Neural cell (in vitro differentiated cells): ENCODE measurements at regions not wholly inside any gene's neighbourhood (a gene's known extent, or its start where the extent isn't known, plus 50 kb on each side); places are given as distances from the start of the nearest gene placed in this dataset.

Source experiments
- H2AFZ ChIP-seq: fragments of 200-600, 300-800 bp; sonication (generic), shearing (Covaris generic); 2 replicates; pipeline ENCODE4 v1.6.0; 2014; ENCODE audit warnings: low read depth, mild to moderate bottlenecking, antibody characterized with exemption, low read length, moderate library complexity
- H3F3A ChIP-seq: fragments of 200-600 bp; shearing (Covaris generic); 2 replicates; pipeline ENCODE4 v1.6.1; 2016; ENCODE audit warnings: mild to moderate bottlenecking, moderate library complexity, mixed read lengths, antibody characterized with exemption, low read length; ENCODE audit not compliant: insufficient read depth, poor library complexity, severe bottlenecking
- H3K27ac ChIP-seq: fragments of 200-600, 300-800 bp; sonication (generic), shearing (Covaris generic); 2 replicates; pipeline ENCODE4 v1.5.1; 2014; ENCODE audit warnings: mild to moderate bottlenecking, low read length, moderate library complexity
- H3K27me3 ChIP-seq: fragments of 300-800, 200-600 bp; sonication (generic), shearing (Covaris generic); 2 replicates; pipeline ENCODE4 v1.6.0; 2014; ENCODE audit warnings: mild to moderate bottlenecking, low read depth, low read length, moderate library complexity; ENCODE audit not compliant: insufficient read depth
- H3K36me3 ChIP-seq: fragments of 300-800, 200-600 bp; sonication (generic), shearing (Covaris generic); 2 replicates; pipeline ENCODE4 v1.5.1; 2014; ENCODE audit warnings: mild to moderate bottlenecking, antibody characterized with exemption, low read length, moderate library complexity; ENCODE audit not compliant: insufficient read depth
- H3K4me2 ChIP-seq: fragments of 300-800, 200-600 bp; sonication (generic), shearing (Covaris generic); 2 replicates; pipeline ENCODE4 v1.6.0; 2014; ENCODE audit warnings: mild to moderate bottlenecking, low read length
- H3K4me3 ChIP-seq: fragments of 300-800, 200-600 bp; sonication (generic), shearing (Covaris generic); 2 replicates; pipeline ENCODE4 v1.5.1; 2014; ENCODE audit warnings: mild to moderate bottlenecking, low read length, moderate library complexity
- H3K79me2 ChIP-seq: fragments of 200-600 bp; shearing (Covaris generic); replicated peaks from 2 replicates; pipeline ENCODE4 v1.6.0; 2014; ENCODE audit warnings: mild to moderate bottlenecking, low read length, moderate library complexity; ENCODE audit not compliant: insufficient read depth
- H3K9ac ChIP-seq: fragments of 300-800, 200-600 bp; sonication (generic), shearing (Covaris generic); 2 replicates; pipeline ENCODE4 v1.6.1; 2016; ENCODE audit warnings: mild to moderate bottlenecking, low read length, mixed read lengths
- H3K9me2 ChIP-seq: fragments of 200-600 bp; shearing (Covaris generic); 2 replicates; pipeline ENCODE4 v1.6.1; 2016; ENCODE audit warnings: mild to moderate bottlenecking, low read length, mixed read lengths; ENCODE audit not compliant: insufficient read depth
- H3K9me3 ChIP-seq: fragments of 200-600, 300-800 bp; sonication (generic), shearing (Covaris generic); 2 replicates; pipeline ENCODE4 v1.6.1; 2016; ENCODE audit warnings: mild to moderate bottlenecking, mixed run types, low read length, moderate library complexity, mixed read lengths
- H4K20me1 ChIP-seq: fragments of 200-600 bp; shearing (Covaris generic); 2 replicates; pipeline ENCODE4 v1.6.1; 2016; ENCODE audit warnings: mild to moderate bottlenecking, mixed run types; ENCODE audit not compliant: insufficient read depth
- EP300 ChIP-seq: fragments of 450-650 bp; conservative IDR thresholded peaks from 2 replicates; pipeline ENCODE4 v1.6.1; 2014; ENCODE audit warnings: antibody characterized with exemption, mild to moderate bottlenecking, moderate library complexity; ENCODE audit not compliant: poor library complexity, severe bottlenecking
- EZH2 ChIP-seq: fragments of 200-600, 300-800 bp; shearing (Covaris generic), sonication (generic); IDR thresholded peaks from 2 replicates; pipeline ENCODE4 v1.6.1; 2014; ENCODE audit warnings: antibody characterized with exemption, low read length, borderline replicate concordance, mild to moderate bottlenecking; ENCODE audit not compliant: insufficient read depth, poor library complexity, severe bottlenecking
- MXI1 ChIP-seq: fragments of 450-650 bp; conservative IDR thresholded peaks from 2 replicates; pipeline ENCODE4 v1.6.1; 2014; ENCODE audit warnings: antibody characterized with exemption, mild to moderate bottlenecking; ENCODE audit not compliant: poor library complexity, severe bottlenecking
- POLR2AphosphoS5 ChIP-seq: IDR thresholded peaks from 2 replicates; pipeline ENCODE4 v1.6.1; 2012
- RAD21 ChIP-seq: fragments of 450-650 bp; conservative IDR thresholded peaks from 2 replicates; pipeline ENCODE4 v1.6.1; 2014; ENCODE audit warnings: antibody characterized with exemption, mild to moderate bottlenecking, moderate library complexity
- SMC3 ChIP-seq: fragments of 450-650 bp; conservative IDR thresholded peaks from 2 replicates; pipeline ENCODE4 v1.6.1; 2014; ENCODE audit warnings: antibody characterized with exemption, mild to moderate bottlenecking, moderate library complexity; ENCODE audit not compliant: poor library complexity
- TAF1 ChIP-seq: IDR thresholded peaks from 2 replicates; pipeline ENCODE4 v1.6.1; 2012; ENCODE audit warnings: low read depth
- TF ChIP-seq, protein P1 (sequence below): fragments of 450-650 bp; IDR thresholded peaks from 2 replicates; pipeline ENCODE4 v1.5.1; 2014; ENCODE audit warnings: antibody characterized with exemption, mild to moderate bottlenecking, moderate library complexity; ENCODE audit not compliant: poor library complexity, severe bottlenecking
- TF ChIP-seq, protein P2 (sequence below): IDR thresholded peaks from 2 replicates; pipeline ENCODE4 v1.6.1; 2012; ENCODE audit warnings: borderline replicate concordance

DNA sequence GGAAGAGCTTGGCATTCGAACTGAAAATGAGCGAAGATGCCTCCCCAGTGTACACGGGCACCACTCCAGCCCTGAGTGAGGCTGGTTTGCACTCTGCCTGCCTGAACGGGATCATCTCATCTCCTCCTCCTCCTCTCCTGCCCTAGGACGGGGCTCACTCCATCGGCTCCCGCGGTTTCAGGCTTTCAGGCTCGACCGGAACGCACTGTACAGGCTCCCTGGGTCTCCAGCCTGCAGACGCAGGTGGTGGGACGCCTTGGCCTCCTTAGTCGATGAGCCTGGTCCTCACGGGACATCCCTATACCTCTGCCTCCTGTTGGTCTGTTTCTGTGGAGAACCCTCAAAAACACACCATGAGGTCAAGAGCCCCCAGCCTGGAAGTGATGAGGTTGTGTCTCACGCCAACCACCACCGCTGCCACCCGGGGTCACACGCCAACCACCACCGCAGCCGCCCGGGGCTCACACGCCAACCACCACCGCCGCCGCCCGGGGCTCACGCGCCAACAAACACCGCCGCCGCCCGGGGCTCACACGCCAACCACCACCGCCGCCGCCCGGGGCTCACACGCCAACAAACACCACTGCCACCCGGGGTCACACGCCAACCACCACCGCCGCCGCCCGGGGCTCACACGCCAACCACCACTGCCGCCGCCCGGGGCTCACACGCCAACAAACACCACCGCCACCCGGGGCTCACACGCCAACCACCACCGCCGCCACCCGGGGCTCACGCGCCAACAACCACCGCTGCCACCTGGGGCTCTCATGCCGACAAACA, 56.3 kb downstream of the FOXL3 start:
- Histone ChIP-seq H3F3A (no peaks in the 10 kb centered on the region), H3K4me2 (no peak overlapping the region), H4K20me1 (no peaks in the 10 kb centered on the region), H3K9ac (no peak overlapping the region), H3K27me3 (no peaks in the 10 kb centered on the region), H3K79me2 (no peaks in the 10 kb centered on the region), H3K27ac (no peak overlapping the region), H2AFZ (no peak overlapping the region), H3K36me3 (no peaks in the 10 kb centered on the region), H3K4me3 (no peak overlapping the region), H3K9me3 (no peaks in the 10 kb centered on the region), H3K9me2 (no peaks in the 10 kb centered on the region)
- TF ChIP-seq RAD21, result no peak
- no peak for TF ChIP-seq MXI1
- no peak for TF ChIP-seq EZH2
- TF ChIP-seq EP300, result no peak
- TF ChIP-seq, protein P1, sequence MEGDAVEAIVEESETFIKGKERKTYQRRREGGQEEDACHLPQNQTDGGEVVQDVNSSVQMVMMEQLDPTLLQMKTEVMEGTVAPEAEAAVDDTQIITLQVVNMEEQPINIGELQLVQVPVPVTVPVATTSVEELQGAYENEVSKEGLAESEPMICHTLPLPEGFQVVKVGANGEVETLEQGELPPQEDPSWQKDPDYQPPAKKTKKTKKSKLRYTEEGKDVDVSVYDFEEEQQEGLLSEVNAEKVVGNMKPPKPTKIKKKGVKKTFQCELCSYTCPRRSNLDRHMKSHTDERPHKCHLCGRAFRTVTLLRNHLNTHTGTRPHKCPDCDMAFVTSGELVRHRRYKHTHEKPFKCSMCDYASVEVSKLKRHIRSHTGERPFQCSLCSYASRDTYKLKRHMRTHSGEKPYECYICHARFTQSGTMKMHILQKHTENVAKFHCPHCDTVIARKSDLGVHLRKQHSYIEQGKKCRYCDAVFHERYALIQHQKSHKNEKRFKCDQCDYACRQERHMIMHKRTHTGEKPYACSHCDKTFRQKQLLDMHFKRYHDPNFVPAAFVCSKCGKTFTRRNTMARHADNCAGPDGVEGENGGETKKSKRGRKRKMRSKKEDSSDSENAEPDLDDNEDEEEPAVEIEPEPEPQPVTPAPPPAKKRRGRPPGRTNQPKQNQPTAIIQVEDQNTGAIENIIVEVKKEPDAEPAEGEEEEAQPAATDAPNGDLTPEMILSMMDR, result no peak
- no peak for TF ChIP-seq SMC3

DNA sequence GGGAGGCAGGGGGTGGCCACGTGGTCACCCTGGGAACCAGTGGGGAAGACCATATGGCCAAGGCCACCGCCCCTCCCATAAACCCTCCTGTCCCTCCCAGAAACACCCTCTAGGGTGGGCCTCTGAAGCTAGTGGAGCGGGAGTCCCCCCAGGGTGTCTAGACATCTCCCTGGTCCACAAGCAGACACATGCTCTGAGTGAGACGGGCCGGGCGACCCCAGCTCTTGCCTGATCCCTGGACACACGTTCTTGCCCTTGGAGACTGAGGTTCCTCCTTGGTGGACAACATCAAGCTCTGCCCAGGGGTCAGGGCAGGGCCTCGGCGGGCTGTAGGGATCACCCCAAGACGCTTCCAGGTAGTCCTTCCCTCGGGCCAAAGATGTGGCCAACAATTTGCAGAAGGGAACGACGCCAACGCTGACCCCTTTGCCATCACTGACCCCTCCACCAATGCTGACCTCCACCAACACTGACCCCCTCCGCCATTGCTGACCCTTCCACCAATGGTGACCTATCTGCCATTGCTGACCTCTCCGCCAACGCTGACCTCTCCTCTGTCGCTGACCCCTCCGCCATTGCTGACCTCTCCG, 57.1 kb downstream of the FOXL3 start:
- Histone ChIP-seq H3F3A (no peaks in the 10 kb centered on the region), H3K9me3 (no peaks in the 10 kb centered on the region), H4K20me1 (no peaks in the 10 kb centered on the region), H3K79me2 (no peaks in the 10 kb centered on the region), H3K4me2 (no peak overlapping the region), H3K4me3 (no peak overlapping the region), H3K9me2 (no peaks in the 10 kb centered on the region), H3K9ac (no peak overlapping the region), H2AFZ (no peak overlapping the region), H3K27ac (no peak overlapping the region), H3K36me3 (no peaks in the 10 kb centered on the region), H3K27me3 (no peaks in the 10 kb centered on the region)
- no peak for TF ChIP-seq EP300
- TF ChIP-seq TAF1, result no peak
- TF ChIP-seq, protein P2, sequence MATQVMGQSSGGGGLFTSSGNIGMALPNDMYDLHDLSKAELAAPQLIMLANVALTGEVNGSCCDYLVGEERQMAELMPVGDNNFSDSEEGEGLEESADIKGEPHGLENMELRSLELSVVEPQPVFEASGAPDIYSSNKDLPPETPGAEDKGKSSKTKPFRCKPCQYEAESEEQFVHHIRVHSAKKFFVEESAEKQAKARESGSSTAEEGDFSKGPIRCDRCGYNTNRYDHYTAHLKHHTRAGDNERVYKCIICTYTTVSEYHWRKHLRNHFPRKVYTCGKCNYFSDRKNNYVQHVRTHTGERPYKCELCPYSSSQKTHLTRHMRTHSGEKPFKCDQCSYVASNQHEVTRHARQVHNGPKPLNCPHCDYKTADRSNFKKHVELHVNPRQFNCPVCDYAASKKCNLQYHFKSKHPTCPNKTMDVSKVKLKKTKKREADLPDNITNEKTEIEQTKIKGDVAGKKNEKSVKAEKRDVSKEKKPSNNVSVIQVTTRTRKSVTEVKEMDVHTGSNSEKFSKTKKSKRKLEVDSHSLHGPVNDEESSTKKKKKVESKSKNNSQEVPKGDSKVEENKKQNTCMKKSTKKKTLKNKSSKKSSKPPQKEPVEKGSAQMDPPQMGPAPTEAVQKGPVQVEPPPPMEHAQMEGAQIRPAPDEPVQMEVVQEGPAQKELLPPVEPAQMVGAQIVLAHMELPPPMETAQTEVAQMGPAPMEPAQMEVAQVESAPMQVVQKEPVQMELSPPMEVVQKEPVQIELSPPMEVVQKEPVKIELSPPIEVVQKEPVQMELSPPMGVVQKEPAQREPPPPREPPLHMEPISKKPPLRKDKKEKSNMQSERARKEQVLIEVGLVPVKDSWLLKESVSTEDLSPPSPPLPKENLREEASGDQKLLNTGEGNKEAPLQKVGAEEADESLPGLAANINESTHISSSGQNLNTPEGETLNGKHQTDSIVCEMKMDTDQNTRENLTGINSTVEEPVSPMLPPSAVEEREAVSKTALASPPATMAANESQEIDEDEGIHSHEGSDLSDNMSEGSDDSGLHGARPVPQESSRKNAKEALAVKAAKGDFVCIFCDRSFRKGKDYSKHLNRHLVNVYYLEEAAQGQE, result no peak
- TF ChIP-seq, protein P1, result no peak
- TF ChIP-seq POLR2AphosphoS5, result no peak
- TF ChIP-seq RAD21, result no peak
